ENCODE measurements at regions not wholly inside any gene's neighbourhood (a gene's known extent, or its start where the extent isn't known, plus 50 kb on each side); places are given as distances from the start of the nearest gene placed in this dataset.

DNA sequence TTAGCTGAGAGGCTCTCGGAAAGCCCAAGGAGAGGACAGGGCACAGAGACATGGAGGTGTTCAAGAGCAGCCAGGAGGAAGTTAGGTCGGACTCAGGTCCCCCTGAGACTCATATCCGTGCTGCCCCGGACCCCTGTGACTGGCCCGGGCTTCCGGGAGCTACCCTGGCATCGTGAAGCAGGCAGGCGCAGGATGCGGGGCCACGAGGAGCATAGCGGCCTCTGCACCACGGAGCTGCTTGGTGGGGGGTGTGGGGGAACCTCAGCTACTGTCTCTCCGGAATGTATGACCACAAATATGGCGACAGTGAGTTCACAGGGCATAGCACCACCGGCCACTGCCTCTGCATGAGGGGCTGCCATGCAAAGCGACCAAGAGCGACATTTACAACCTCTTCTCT is 112.2 kb upstream of the GUCA2B start:
- TF ChIP-seq, protein P1, sequence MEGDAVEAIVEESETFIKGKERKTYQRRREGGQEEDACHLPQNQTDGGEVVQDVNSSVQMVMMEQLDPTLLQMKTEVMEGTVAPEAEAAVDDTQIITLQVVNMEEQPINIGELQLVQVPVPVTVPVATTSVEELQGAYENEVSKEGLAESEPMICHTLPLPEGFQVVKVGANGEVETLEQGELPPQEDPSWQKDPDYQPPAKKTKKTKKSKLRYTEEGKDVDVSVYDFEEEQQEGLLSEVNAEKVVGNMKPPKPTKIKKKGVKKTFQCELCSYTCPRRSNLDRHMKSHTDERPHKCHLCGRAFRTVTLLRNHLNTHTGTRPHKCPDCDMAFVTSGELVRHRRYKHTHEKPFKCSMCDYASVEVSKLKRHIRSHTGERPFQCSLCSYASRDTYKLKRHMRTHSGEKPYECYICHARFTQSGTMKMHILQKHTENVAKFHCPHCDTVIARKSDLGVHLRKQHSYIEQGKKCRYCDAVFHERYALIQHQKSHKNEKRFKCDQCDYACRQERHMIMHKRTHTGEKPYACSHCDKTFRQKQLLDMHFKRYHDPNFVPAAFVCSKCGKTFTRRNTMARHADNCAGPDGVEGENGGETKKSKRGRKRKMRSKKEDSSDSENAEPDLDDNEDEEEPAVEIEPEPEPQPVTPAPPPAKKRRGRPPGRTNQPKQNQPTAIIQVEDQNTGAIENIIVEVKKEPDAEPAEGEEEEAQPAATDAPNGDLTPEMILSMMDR (conservative IDR thresholded peaks at IDR 0.05; ENCODE audit: low read length), result no peak
- TF ChIP-seq EZH2phosphoT487 (IDR thresholded peaks at IDR 0.05; ENCODE audit: borderline replicate concordance), result no peak

Data from Loucy (cell line).